ENCODE measurements at regions not wholly inside any gene's neighbourhood (a gene's known extent, or its start where the extent isn't known, plus 50 kb on each side); places are given as distances from the start of the nearest gene placed in this dataset.

DNA sequence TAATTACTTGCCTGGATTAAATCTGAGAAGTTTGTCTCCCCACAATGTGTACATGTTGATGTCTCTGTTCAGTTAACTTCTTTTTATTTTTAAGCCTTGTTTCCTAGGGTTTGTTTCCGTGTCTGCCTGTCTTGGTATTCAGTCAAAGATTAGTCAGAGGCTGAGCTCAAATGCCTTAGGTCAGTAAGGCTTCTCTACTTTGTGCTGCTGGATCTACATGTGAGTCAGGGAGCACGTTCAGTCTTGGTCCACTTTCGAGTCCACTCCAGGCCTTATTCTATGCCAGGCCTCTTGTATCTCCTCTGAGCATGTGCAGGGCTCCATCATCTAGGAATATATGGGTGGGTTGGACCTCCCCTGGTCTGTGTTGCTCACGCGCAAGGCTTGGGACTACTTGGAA is 93.3 kb upstream of the FZD8 start:
- CTCF ChIA-PET = no interaction called here
- Histone ChIP-seq H3K9me2 (ENCODE audit: insufficient read depth) (no peaks in the 10 kb centered on the region), H3K4me3 (replicated peaks in 1 of 2; ENCODE audit: low read depth in 1 of 2, low read length in 2 of 2) (no peak overlapping the region), H3K27me3 (ENCODE audit: insufficient read depth, low read length) (no peaks in the 10 kb centered on the region), H2AFZ (ENCODE audit: low read depth, low read length, poor library complexity, severe bottlenecking) (no peak overlapping the region), H3K27ac (ENCODE audit: low read depth, low read length) (no peak overlapping the region), H3K4me2 (ENCODE audit: low read length) (no peak overlapping the region), H3K36me3 (ENCODE audit: control insufficient read depth in 1 of 2, insufficient read depth in 2 of 2, low read length in 2 of 2) (no peaks in the 10 kb centered on the region), H4K20me1 (ENCODE audit: insufficient read depth) (no peaks in the 10 kb centered on the region), H3K79me2 (ENCODE audit: insufficient read depth, low read length) (no peaks in the 10 kb centered on the region), H3K9ac (ENCODE audit: low read length) (no peak overlapping the region), H3K9me3 (ENCODE audit: control insufficient read depth in 1 of 2, insufficient read depth in 1 of 2, low read depth in 1 of 2, low read length in 2 of 2) (no peaks in the 10 kb centered on the region), H3K4me1 (ENCODE audit: control insufficient read depth in 1 of 2, insufficient read depth in 2 of 2, low read length in 2 of 2) (no peaks in the 10 kb centered on the region)
- intact Hi-C loops (cut with micrococcal nuclease) = no loop called here
- ATAC-seq (no peak), DNase-seq (ENCODE audit: low read depth, low spot score) (no peak)
- TF ChIP-seq POLR2A (IDR thresholded peaks at IDR 0.05; ENCODE audit: borderline replicate concordance, extremely low read depth, insufficient read depth, insufficient read length) (no peak), SP1 (IDR thresholded peaks at IDR 0.05; ENCODE audit: low read depth) (no peak), CEBPB (IDR thresholded peaks at IDR 0.05; ENCODE audit: low read depth) (no peak), TCF7L2 (IDR thresholded peaks at IDR 0.05; ENCODE audit: borderline replicate concordance, extremely low read depth, insufficient read depth, insufficient read length) (no peak), YY1 (IDR thresholded peaks at IDR 0.05; ENCODE audit: extremely low read depth, insufficient replicate concordance, low read depth, low read length) (no peak), ELF1 (IDR thresholded peaks at IDR 0.05; ENCODE audit: borderline replicate concordance, low read depth) (no peak), EZH2 (IDR thresholded peaks at IDR 0.05) (no peak), ZNF274 (IDR thresholded peaks at IDR 0.05; ENCODE audit: low read depth, low read length) (no peak)
- TF ChIP-seq, protein P1, sequence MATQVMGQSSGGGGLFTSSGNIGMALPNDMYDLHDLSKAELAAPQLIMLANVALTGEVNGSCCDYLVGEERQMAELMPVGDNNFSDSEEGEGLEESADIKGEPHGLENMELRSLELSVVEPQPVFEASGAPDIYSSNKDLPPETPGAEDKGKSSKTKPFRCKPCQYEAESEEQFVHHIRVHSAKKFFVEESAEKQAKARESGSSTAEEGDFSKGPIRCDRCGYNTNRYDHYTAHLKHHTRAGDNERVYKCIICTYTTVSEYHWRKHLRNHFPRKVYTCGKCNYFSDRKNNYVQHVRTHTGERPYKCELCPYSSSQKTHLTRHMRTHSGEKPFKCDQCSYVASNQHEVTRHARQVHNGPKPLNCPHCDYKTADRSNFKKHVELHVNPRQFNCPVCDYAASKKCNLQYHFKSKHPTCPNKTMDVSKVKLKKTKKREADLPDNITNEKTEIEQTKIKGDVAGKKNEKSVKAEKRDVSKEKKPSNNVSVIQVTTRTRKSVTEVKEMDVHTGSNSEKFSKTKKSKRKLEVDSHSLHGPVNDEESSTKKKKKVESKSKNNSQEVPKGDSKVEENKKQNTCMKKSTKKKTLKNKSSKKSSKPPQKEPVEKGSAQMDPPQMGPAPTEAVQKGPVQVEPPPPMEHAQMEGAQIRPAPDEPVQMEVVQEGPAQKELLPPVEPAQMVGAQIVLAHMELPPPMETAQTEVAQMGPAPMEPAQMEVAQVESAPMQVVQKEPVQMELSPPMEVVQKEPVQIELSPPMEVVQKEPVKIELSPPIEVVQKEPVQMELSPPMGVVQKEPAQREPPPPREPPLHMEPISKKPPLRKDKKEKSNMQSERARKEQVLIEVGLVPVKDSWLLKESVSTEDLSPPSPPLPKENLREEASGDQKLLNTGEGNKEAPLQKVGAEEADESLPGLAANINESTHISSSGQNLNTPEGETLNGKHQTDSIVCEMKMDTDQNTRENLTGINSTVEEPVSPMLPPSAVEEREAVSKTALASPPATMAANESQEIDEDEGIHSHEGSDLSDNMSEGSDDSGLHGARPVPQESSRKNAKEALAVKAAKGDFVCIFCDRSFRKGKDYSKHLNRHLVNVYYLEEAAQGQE (IDR thresholded peaks at IDR 0.05; ENCODE audit: low read depth) = no peak
- RAD21 ChIA-PET (ENCODE audit: low non-redundant PET in 1 of 2, low total read pairs in 2 of 2, uncharacterized antibody in 2 of 2, unreplicated experiment in 2 of 2) = no interaction called here
- BruUV-seq (replicated peaks) = no TSS peak
- POLR2A ChIA-PET = no interaction called here
